GM19463 (cell line): ENCODE measurements at regions not wholly inside any gene's neighbourhood (a gene's known extent, or its start where the extent isn't known, plus 50 kb on each side); places are given as distances from the start of the nearest gene placed in this dataset.
"Not testable (repeated sequence)": the region's sequence is repeated elsewhere in the genome, so short reads cannot be mapped to it uniquely, and the experiment has no call there.

ENCODE experiments used
- ATAC-seq: cut with Tn5 transposase; IDR thresholded peaks from one replicate; pipeline ENCODE4 v1.9.1; 2021; ENCODE audit warnings: mild to moderate bottlenecking, moderate library complexity; ENCODE audit not compliant: unreplicated experiment

GRCh38 chr16:29203046-29203932, 203.2 kb downstream of the NPIPB11 start:
- not testable (repeated sequence) for ATAC-seq

- not testable (repeated sequence) for ATAC-seq
These were observed 203.9 kb downstream of the NPIPB11 start for GRCh38 chr16:29202642-29203041.

GRCh38 chr16:29202025-29202632, 204.4 kb downstream of the NPIPB11 start:
- not testable (repeated sequence) for ATAC-seq

GRCh38 chr16:29201296-29202024, 205.1 kb downstream of the NPIPB11 start:
- ATAC-seq, result not testable (repeated sequence)

GRCh38 chr16:29200681-29201080, 205.8 kb downstream of the NPIPB11 start:
- not testable (repeated sequence) for ATAC-seq

- not testable (repeated sequence) for ATAC-seq
These were observed 206.3 kb downstream of the NPIPB11 start for GRCh38 chr16:29200135-29200601.

- not testable (repeated sequence) for ATAC-seq
These were observed 206.9 kb downstream of the NPIPB11 start for GRCh38 chr16:29199626-29200025.

- no peak for ATAC-seq
These were observed 207.6 kb downstream of the NPIPB11 start for GRCh38 chr16:29198731-29199521.

GRCh38 chr16:29198231-29198630, 208.3 kb downstream of the NPIPB11 start:
- no peak for ATAC-seq

GRCh38 chr16:29197494-29198100, 208.9 kb downstream of the NPIPB11 start:
- ATAC-seq, result not testable (repeated sequence)

- ATAC-seq, result not testable (repeated sequence)
These were observed 209.8 kb downstream of the NPIPB11 start for GRCh38 chr16:29196746-29197145.

GRCh38 chr16:29195116-29195872, 210.4 kb downstream of the LAT start:
- ATAC-seq, result not testable (repeated sequence)

GRCh38 chr16:29194185-29194844, 209.5 kb downstream of the LAT start:
- ATAC-seq, result not testable (repeated sequence)

- not testable (repeated sequence) for ATAC-seq
These were observed 208.8 kb downstream of the LAT start for GRCh38 chr16:29193634-29194033.

- ATAC-seq, result not testable (repeated sequence)
These were observed 208.4 kb downstream of the LAT start for GRCh38 chr16:29193248-29193574.

GRCh38 chr16:29192329-29193247, 207.7 kb downstream of the LAT start:
- no peak for ATAC-seq

GRCh38 chr16:29191636-29192180, 206.9 kb downstream of the LAT start:
- not testable (repeated sequence) for ATAC-seq
